GM13977 (cell line): ENCODE measurements at regions not wholly inside any gene's neighbourhood (a gene's known extent, or its start where the extent isn't known, plus 50 kb on each side); places are given as distances from the start of the nearest gene placed in this dataset.

ENCODE experiments used
- DNase-seq: peaks from one replicate; pipeline ENCODE4 v3.0.0; 2012; ENCODE audit warnings: low spot score
- CTCF ChIP-seq: IDR thresholded peaks from 2 replicates; pipeline ENCODE4 v1.5.1; 2012; ENCODE audit warnings: mild to moderate bottlenecking, control low read depth; ENCODE audit not compliant: insufficient read depth; ENCODE audit errors: extremely low read depth, missing control alignments
- in situ Hi-C: fragments of 300-500 bp; cut with MboI; formaldehyde crosslinking; loops from one replicate; pipeline ENCODE4 v1.12.0; 2022; ENCODE audit warnings: low sequenced_read_pairs, low pct_unique_long_range_greater_than_20kb, mixed read lengths, inconsistent platforms; ENCODE audit not compliant: unreplicated experiment

- no peak for DNase-seq
- in situ Hi-C loops: no loop called here
- no peak for TF ChIP-seq CTCF
These were observed 208.7 kb downstream of the LMX1A start for GRCh38 chr1:165147799-165148198.

GRCh38 chr1:165144757-165145397 lies 211.6 kb downstream of the LMX1A start:
- in situ Hi-C loops: no loop called here
- DNase-seq: peak; percentile 28
- peak; percentile 78 for TF ChIP-seq CTCF

- TF ChIP-seq CTCF: peak; percentile 63
- in situ Hi-C loops: no loop called here
- DNase-seq: peak; percentile 16
These were observed 213.0 kb downstream of the LMX1A start for GRCh38 chr1:165143437-165144065.

- no peak for DNase-seq
- in situ Hi-C loops: no loop called here
- no peak for TF ChIP-seq CTCF
These were observed 217.6 kb downstream of the LMX1A start for GRCh38 chr1:165138960-165139359.

GRCh38 chr1:165137551-165138316 lies 218.8 kb downstream of the LMX1A start:
- in situ Hi-C loops: no loop called here
- DNase-seq: no peak
- no peak for TF ChIP-seq CTCF

GRCh38 chr1:165134431-165134830 lies 222.1 kb downstream of the LMX1A start:
- no peak for TF ChIP-seq CTCF
- in situ Hi-C loops: no loop called here
- no peak for DNase-seq
